Skeletal muscle satellite cell (primary cell): ENCODE measurements at regions not wholly inside any gene's neighbourhood (a gene's known extent, or its start where the extent isn't known, plus 50 kb on each side); places are given as distances from the start of the nearest gene placed in this dataset.

Experiments
- H3K27me3 ChIP-seq: 2 replicates; pipeline ENCODE4 v1.7.0; 2013; ENCODE audit warnings: low read length; ENCODE audit not compliant: control insufficient read depth, insufficient read depth
- H3K36me3 ChIP-seq: 2 replicates; pipeline ENCODE4 v1.7.0; 2013; ENCODE audit warnings: mild to moderate bottlenecking, control low read depth, low read length; ENCODE audit not compliant: insufficient read depth
- H3K4me1 ChIP-seq: 2 replicates; pipeline ENCODE4 v1.7.0; 2013; ENCODE audit warnings: low read length; ENCODE audit not compliant: control insufficient read depth, insufficient read depth
- H3K4me2 ChIP-seq: 2 replicates; pipeline ENCODE4 v1.7.0; 2013; ENCODE audit warnings: mild to moderate bottlenecking, low read length
- H3K4me3 ChIP-seq: 2 replicates; pipeline ENCODE4 v1.7.0; 2013; ENCODE audit warnings: low read length
- H3K9ac ChIP-seq: 2 replicates; pipeline ENCODE4 v1.7.0; 2013; ENCODE audit warnings: mild to moderate bottlenecking, low read depth, low read length, moderate library complexity
- H3K9me3 ChIP-seq: replicated peaks from 2 replicates; pipeline ENCODE4 v1.7.0; 2013; ENCODE audit warnings: mild to moderate bottlenecking, control low read depth, low read length

- no peaks in the 10 kb centered on the region for H3K9me3 ChIP-seq
- H3K4me3 ChIP-seq = no peak overlapping the region
- H3K27me3 ChIP-seq = no peaks in the 10 kb centered on the region
- no peak overlapping the region for H3K9ac ChIP-seq
- H3K36me3 ChIP-seq = no peaks in the 10 kb centered on the region
- H3K4me2 ChIP-seq = no peak overlapping the region
- peaks cover 51% of the 10 kb centered on the region for H3K4me1 ChIP-seq
Measured at GRCh38 chr7:131621652-131622051, 65.2 kb upstream of the PODXL start.

- H3K4me2 ChIP-seq = no peak overlapping the region
- peaks cover 44% of the 10 kb centered on the region for H3K4me1 ChIP-seq
- H3K27me3 ChIP-seq = no peaks in the 10 kb centered on the region
- H3K9me3 ChIP-seq = no peaks in the 10 kb centered on the region
- H3K9ac ChIP-seq = no peak overlapping the region
- no peaks in the 10 kb centered on the region for H3K36me3 ChIP-seq
- no peak overlapping the region for H3K4me3 ChIP-seq
Measured at GRCh38 chr7:131620673-131621609, 64.5 kb upstream of the PODXL start.

- Histone ChIP-seq H3K27me3 (no peaks in the 10 kb centered on the region), H3K4me3 (no peak overlapping the region), H3K4me1 (peaks cover 35% of the 10 kb centered on the region), H3K36me3 (no peaks in the 10 kb centered on the region), H3K9ac (peak overlapping the region; percentile 48), H3K9me3 (no peaks in the 10 kb centered on the region), H3K4me2 (no peak overlapping the region)
Measured at GRCh38 chr7:131619336-131620305, 63.2 kb upstream of the PODXL start.

GRCh38 chr7:131618391-131618790 lies 62.0 kb upstream of the PODXL start:
- H3K27me3 ChIP-seq = no peaks in the 10 kb centered on the region
- peaks cover 31% of the 10 kb centered on the region for H3K4me1 ChIP-seq
- H3K4me3 ChIP-seq = no peak overlapping the region
- H3K9me3 ChIP-seq = no peaks in the 10 kb centered on the region
- H3K9ac ChIP-seq = no peak overlapping the region
- H3K36me3 ChIP-seq = no peaks in the 10 kb centered on the region
- no peak overlapping the region for H3K4me2 ChIP-seq

GRCh38 chr7:131616487-131617200 lies 60.2 kb upstream of the PODXL start:
- no peaks in the 10 kb centered on the region for H3K9me3 ChIP-seq
- H3K4me3 ChIP-seq = no peak overlapping the region
- peaks cover 23% of the 10 kb centered on the region for H3K4me1 ChIP-seq
- H3K4me2 ChIP-seq = no peak overlapping the region
- H3K9ac ChIP-seq = no peak overlapping the region
- no peaks in the 10 kb centered on the region for H3K36me3 ChIP-seq
- no peaks in the 10 kb centered on the region for H3K27me3 ChIP-seq

GRCh38 chr7:131613909-131614308 lies 57.5 kb upstream of the PODXL start:
- no peaks in the 10 kb centered on the region for H3K27me3 ChIP-seq
- peaks cover 6% of the 10 kb centered on the region for H3K4me1 ChIP-seq
- H3K4me3 ChIP-seq = no peak overlapping the region
- H3K9ac ChIP-seq = no peak overlapping the region
- H3K4me2 ChIP-seq = no peak overlapping the region
- no peaks in the 10 kb centered on the region for H3K9me3 ChIP-seq
- H3K36me3 ChIP-seq = no peaks in the 10 kb centered on the region

GRCh38 chr7:131610007-131610406 lies 53.6 kb upstream of the PODXL start:
- Histone ChIP-seq H3K27me3 (peaks cover 4% of the 10 kb centered on the region), H3K4me3 (no peak overlapping the region), H3K4me2 (no peak overlapping the region)

GRCh38 chr7:131608116-131608500 lies 51.7 kb upstream of the PODXL start:
- no peak overlapping the region for H3K4me3 ChIP-seq
- no peaks in the 10 kb centered on the region for H3K9me3 ChIP-seq
- H3K36me3 ChIP-seq = no peaks in the 10 kb centered on the region
- no peak overlapping the region for H3K4me2 ChIP-seq
- H3K27me3 ChIP-seq = peaks cover 4% of the 10 kb centered on the region
- no peak overlapping the region for H3K9ac ChIP-seq
- H3K4me1 ChIP-seq = peaks cover 34% of the 10 kb centered on the region

More at GRCh38 chr7:131610007-131610406, 53.6 kb upstream of the PODXL start:
- Histone ChIP-seq H3K4me1 (peaks cover 24% of the 10 kb centered on the region), H3K9me3 (no peaks in the 10 kb centered on the region), H3K9ac (no peak overlapping the region), H3K36me3 (no peaks in the 10 kb centered on the region)

- Histone ChIP-seq H3K4me1 (peaks cover 34% of the 10 kb centered on the region), H3K9me3 (no peaks in the 10 kb centered on the region), H3K9ac (no peak overlapping the region), H3K36me3 (no peaks in the 10 kb centered on the region), H3K4me3 (no peak overlapping the region), H3K27me3 (peaks cover 4% of the 10 kb centered on the region), H3K4me2 (no peak overlapping the region)
Measured at GRCh38 chr7:131607291-131608115, 51.1 kb upstream of the PODXL start.

- Histone ChIP-seq H3K4me1 (peaks cover 34% of the 10 kb centered on the region), H3K4me3 (no peak overlapping the region), H3K4me2 (no peak overlapping the region), H3K9ac (no peak overlapping the region), H3K9me3 (no peaks in the 10 kb centered on the region), H3K27me3 (peaks cover 4% of the 10 kb centered on the region), H3K36me3 (no peaks in the 10 kb centered on the region)
Measured at GRCh38 chr7:131606346-131607290, 50.2 kb upstream of the PODXL start.
